Panc1 (cell line): ENCODE measurements at regions not wholly inside any gene's neighbourhood (a gene's known extent, or its start where the extent isn't known, plus 50 kb on each side); places are given as distances from the start of the nearest gene placed in this dataset.

ENCODE experiments used
- TCF7L2 ChIP-seq: IDR thresholded peaks from 2 replicates; pipeline ENCODE4 v1.6.1; 2011; ENCODE audit warnings: mild to moderate bottlenecking, low read depth, low read length, inconsistent platforms
- TF ChIP-seq, protein P1 (sequence below): fragments of 450-650 bp; IDR thresholded peaks from 2 replicates; pipeline ENCODE4 v1.5.1; 2017; ENCODE audit warnings: mild to moderate bottlenecking

DNA sequence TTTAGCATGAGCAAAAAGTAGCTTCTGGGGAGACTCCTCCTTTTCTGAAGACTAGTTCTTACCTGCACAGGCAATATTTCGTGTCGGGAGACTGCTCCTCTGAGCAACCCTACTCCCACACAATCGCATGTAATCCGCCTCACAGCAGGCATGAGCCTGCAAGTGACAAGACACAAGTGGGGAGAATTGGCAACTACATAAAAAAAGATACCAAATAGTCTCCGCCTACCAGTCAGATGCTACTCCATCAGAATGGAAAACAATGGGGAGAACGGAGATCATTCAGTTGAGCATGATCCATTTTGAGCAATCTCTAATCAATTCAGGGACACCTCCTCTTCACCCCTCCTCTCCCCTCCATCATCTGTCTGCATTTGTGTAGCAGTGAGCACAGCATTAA is 321.0 kb downstream of the COG6 start:
- no peak for TF ChIP-seq TCF7L2
- TF ChIP-seq, protein P1, sequence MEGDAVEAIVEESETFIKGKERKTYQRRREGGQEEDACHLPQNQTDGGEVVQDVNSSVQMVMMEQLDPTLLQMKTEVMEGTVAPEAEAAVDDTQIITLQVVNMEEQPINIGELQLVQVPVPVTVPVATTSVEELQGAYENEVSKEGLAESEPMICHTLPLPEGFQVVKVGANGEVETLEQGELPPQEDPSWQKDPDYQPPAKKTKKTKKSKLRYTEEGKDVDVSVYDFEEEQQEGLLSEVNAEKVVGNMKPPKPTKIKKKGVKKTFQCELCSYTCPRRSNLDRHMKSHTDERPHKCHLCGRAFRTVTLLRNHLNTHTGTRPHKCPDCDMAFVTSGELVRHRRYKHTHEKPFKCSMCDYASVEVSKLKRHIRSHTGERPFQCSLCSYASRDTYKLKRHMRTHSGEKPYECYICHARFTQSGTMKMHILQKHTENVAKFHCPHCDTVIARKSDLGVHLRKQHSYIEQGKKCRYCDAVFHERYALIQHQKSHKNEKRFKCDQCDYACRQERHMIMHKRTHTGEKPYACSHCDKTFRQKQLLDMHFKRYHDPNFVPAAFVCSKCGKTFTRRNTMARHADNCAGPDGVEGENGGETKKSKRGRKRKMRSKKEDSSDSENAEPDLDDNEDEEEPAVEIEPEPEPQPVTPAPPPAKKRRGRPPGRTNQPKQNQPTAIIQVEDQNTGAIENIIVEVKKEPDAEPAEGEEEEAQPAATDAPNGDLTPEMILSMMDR = no peak
